Spleen (tissue), 11 donors: ENCODE measurements at regions not wholly inside any gene's neighbourhood (a gene's known extent, or its start where the extent isn't known, plus 50 kb on each side); places are given as distances from the start of the nearest gene placed in this dataset.

ENCODE experiments used
- DNase-seq: peaks from one replicate; pipeline ENCODE4 v3.0.0-alpha.2; 2020
- H3K27ac ChIP-seq, 8 donors: fragments of 200-600 bp; sonication (generic) in 7 of 8; 1 replicate in 4 of 8; 2 replicates in 4 of 8; pipeline versions ENCODE4 v1.5.0 to v1.8.0; 2016 to 2021; ENCODE audit warnings: inconsistent platforms in 4 of 8, mild to moderate bottlenecking in 4 of 8, moderate library complexity in 1 of 8
- H3K27me3 ChIP-seq, 7 donors: fragments of 200-600 bp; sonication (generic) in 6 of 7; replicated peaks in 1 of 7; 1 replicate in 4 of 7; 2 replicates in 3 of 7; pipeline versions ENCODE4 v1.5.0 to v1.8.0; 2016 to 2021; ENCODE audit warnings: inconsistent platforms in 3 of 7, mild to moderate bottlenecking in 1 of 7
- H3K36me3 ChIP-seq, 6 donors: fragments of 200-600 bp; sonication (generic) in 5 of 6; 1 replicate in 4 of 6; 2 replicates in 2 of 6; pipeline versions ENCODE4 v1.5.0 to v1.8.0; 2016 to 2021; ENCODE audit warnings: inconsistent platforms in 2 of 6
- H3K4me1 ChIP-seq, 6 donors: fragments of 200-600 bp; sonication (generic) in 5 of 6; 1 replicate in 3 of 6; 2 replicates in 3 of 6; pipeline versions ENCODE4 v1.5.0 to v1.8.0; 2016 to 2021; ENCODE audit warnings: inconsistent platforms in 3 of 6
- H3K4me3 ChIP-seq, 8 donors: fragments of 200-600 bp; sonication (generic) in 7 of 8; 1 replicate in 4 of 8; 2 replicates in 4 of 8; pipeline versions ENCODE4 v1.5.0 to v1.8.0; 2016 to 2021; ENCODE audit warnings: inconsistent platforms in 4 of 8, mild to moderate bottlenecking in 4 of 8, moderate library complexity in 2 of 8
- H3K9me3 ChIP-seq, 8 donors: fragments of 200-600 bp; sonication (generic) in 7 of 8; 1 replicate in 4 of 8; 2 replicates in 4 of 8; pipeline versions ENCODE4 v1.5.0 to v1.8.0; 2016 to 2021; ENCODE audit warnings: inconsistent platforms in 4 of 8
- CTCF ChIP-seq, 11 experiments: fragments of 200-600 bp in 7 of 11; fragments of 450-650 bp in 4 of 11; sonication (generic) in 4 of 11; IDR thresholded peaks in 8 of 11; conservative IDR thresholded peaks in 3 of 11; 1 replicate in 7 of 11; 2 replicates in 4 of 11; pipeline versions ENCODE4 v1.4.0 to v1.8.0; 2016 to 2021; ENCODE audit warnings: antibody characterized with exemption in 11 of 11, inconsistent platforms in 4 of 11, mild to moderate bottlenecking in 1 of 11
- POLR2A ChIP-seq, 3 donors: fragments of 450-650 bp; IDR thresholded peaks; one replicate each; pipeline ENCODE4 v1.5.1; 2017; ENCODE audit warnings: antibody characterized with exemption in 3 of 3, mild to moderate bottlenecking in 1 of 3
- POLR2AphosphoS5 ChIP-seq, 3 donors: sonication (generic); formaldehyde crosslinking; IDR thresholded peaks; one replicate each; pipeline ENCODE4 v1.5.1; 2017; ENCODE audit warnings: antibody characterized with exemption in 3 of 3
- WGBS, 5 donors: extraction: QIAGEN DNeasy Blood & Tissue Kit in 3 of 5; methylation state at CpG; one replicate each; pipeline versions ENCODE4 v1.1.5 to v1.1.7; 2013 to 2018; 5-methylcytosine and 5-hydroxymethylcytosine counted together
- intact Hi-C: fragments of 100-400 bp; cut with DNase I; formaldehyde crosslinking; loops from one replicate; pipeline ENCODE4 v1.15.0; 2023; ENCODE audit warnings: low total_unique reads
- donor health status: healthy with polysubstance abuse.
- donor health status: DM: no; HTN: no; CAD: no; lungs with moderate emphysema.
- donor health status: DM: no; HTN: no; CAD: no.
- donor health status: Bipolar disorder and iron deficiency.
- donor health status: healthy.
- donor health status: DM: no; HTN: no; CAD: no.
- donor health status: DM: yes; HTN: yes; CAD: no.

- no peaks in the 10 kb centered on the region for H3K9me3 ChIP-seq
- intact Hi-C loops = no loop called here
- no peak for DNase-seq
- H3K36me3 ChIP-seq = no peaks in the 10 kb centered on the region
- WGBS, 5 donors = 0 to 64% (median 42%) methylated on average over 1 of the region's 1 CpG
- H3K27me3 ChIP-seq = no peaks in the 10 kb centered on the region
- no peaks in the 10 kb centered on the region for H3K4me1 ChIP-seq
- no peak overlapping the region for H3K27ac ChIP-seq
- no peak for TF ChIP-seq POLR2AphosphoS5 (IDR thresholded peaks at IDR 0.05)
- no peak for TF ChIP-seq CTCF (IDR thresholded peaks at IDR 0.05 in 8 of 11, conservative IDR thresholded peaks at IDR 0.05 in 3 of 11)
- no peak for TF ChIP-seq POLR2A (IDR thresholded peaks at IDR 0.05)
- no peak overlapping the region for H3K4me3 ChIP-seq
These were observed 276.3 kb upstream of the TCF4 start for GRCh38 chr18:55864281-55864680.

- Histone ChIP-seq H3K4me3 (no peak overlapping the region), H3K9me3 (no peaks in the 10 kb centered on the region), H3K27me3 (peaks cover 0 to 1% (median 0%) of the 10 kb centered on the region in 7 donors), H3K4me1 (no peaks in the 10 kb centered on the region), H3K27ac (no peak overlapping the region), H3K36me3 (no peaks in the 10 kb centered on the region)
- TF ChIP-seq POLR2A (IDR thresholded peaks at IDR 0.05) = no peak
- no peak for TF ChIP-seq CTCF (IDR thresholded peaks at IDR 0.05 in 8 of 11, conservative IDR thresholded peaks at IDR 0.05 in 3 of 11)
- no peak for TF ChIP-seq POLR2AphosphoS5 (IDR thresholded peaks at IDR 0.05)
- intact Hi-C loops = no loop called here
- 67 to 84% (median 77%) methylated on average over 7 of the region's 7 CpGs for WGBS, 5 donors
- no peak for DNase-seq
These were observed 275.9 kb upstream of the TCF4 start for GRCh38 chr18:55863876-55864275.

- H3K9me3 ChIP-seq = no peaks in the 10 kb centered on the region
- WGBS, 5 donors = 85 to 95% (median 87%) methylated on average over 4 of the region's 4 CpGs
- DNase-seq = no peak
- no peak overlapping the region for H3K4me3 ChIP-seq
- H3K36me3 ChIP-seq = no peaks in the 10 kb centered on the region
- intact Hi-C loops = no loop called here
- H3K4me1 ChIP-seq = no peaks in the 10 kb centered on the region
- no peak for TF ChIP-seq POLR2AphosphoS5 (IDR thresholded peaks at IDR 0.05)
- no peak for TF ChIP-seq POLR2A (IDR thresholded peaks at IDR 0.05)
- no peak for TF ChIP-seq CTCF (IDR thresholded peaks at IDR 0.05 in 8 of 11, conservative IDR thresholded peaks at IDR 0.05 in 3 of 11)
- peaks cover 0 to 2% (median 0%) of the 10 kb centered on the region in 7 donors for H3K27me3 ChIP-seq
- no peak overlapping the region for H3K27ac ChIP-seq
These were observed 275.4 kb upstream of the TCF4 start for GRCh38 chr18:55863391-55863706.

DNA sequence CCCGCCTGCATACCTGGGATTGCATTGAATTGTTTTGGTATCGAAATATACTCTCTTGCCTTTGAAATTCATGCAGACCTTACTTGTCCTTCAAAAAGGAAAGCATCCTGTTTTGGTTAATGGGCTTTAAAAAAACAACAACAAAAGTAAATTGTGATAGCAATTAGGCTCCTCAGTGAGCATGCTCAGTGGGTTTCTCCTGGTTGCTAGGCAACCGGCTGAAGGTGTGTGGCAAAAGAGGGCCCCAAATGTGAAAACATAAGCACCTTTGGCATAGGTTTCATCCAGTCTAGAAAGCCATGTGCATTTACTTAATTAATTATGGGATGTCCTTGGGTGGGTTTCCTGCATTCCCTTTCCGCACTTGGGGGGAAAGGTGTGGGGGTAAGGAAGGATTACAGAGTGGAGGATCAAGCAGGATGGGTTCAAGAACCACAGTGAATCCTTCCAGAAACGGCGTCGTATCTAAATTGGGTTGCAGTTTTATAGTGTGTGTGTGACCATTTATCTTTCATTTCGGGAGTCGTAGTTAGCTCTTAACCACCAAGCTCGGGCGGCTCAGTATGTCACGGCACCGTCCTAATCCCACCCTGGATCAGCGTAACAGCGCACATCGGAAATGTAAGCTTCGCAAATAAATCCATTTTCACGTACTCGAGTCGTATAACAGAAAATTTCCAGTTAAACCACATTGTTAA is 274.9 kb upstream of the TCF4 start:
- H3K36me3 ChIP-seq = no peaks in the 10 kb centered on the region
- no peak overlapping the region for H3K4me3 ChIP-seq
- H3K4me1 ChIP-seq = no peaks in the 10 kb centered on the region
- H3K9me3 ChIP-seq = no peaks in the 10 kb centered on the region
- intact Hi-C loops = no loop called here
- H3K27me3 ChIP-seq = peaks cover 0 to 2% (median 0%) of the 10 kb centered on the region in 7 donors
- H3K27ac ChIP-seq = no peak overlapping the region
- 93 to 96% (median 95%) methylated on average over 20 of the region's 20 CpGs for WGBS, 5 donors
- TF ChIP-seq POLR2AphosphoS5 (IDR thresholded peaks at IDR 0.05) = no peak
- no peak for TF ChIP-seq CTCF (IDR thresholded peaks at IDR 0.05 in 8 of 11, conservative IDR thresholded peaks at IDR 0.05 in 3 of 11)
- DNase-seq = no peak
